Ascending aorta (tissue), 2 donors: ENCODE measurements at regions not wholly inside any gene's neighbourhood (a gene's known extent, or its start where the extent isn't known, plus 50 kb on each side); places are given as distances from the start of the nearest gene placed in this dataset.

Experiments used
- DNase-seq, 2 donors: peaks; one replicate each; pipeline ENCODE4 v3.0.0-alpha.2; 2019; ENCODE audit warnings: low spot score in 2 of 2
- H3K27ac ChIP-seq, 2 donors: fragments of 200-600 bp; sonication (generic); one replicate each; pipeline ENCODE4 v1.5.1; 2016 to 2017; ENCODE audit warnings: mild to moderate bottlenecking in 1 of 2
- H3K27me3 ChIP-seq: fragments of 200-600 bp; sonication (generic); one replicate; pipeline ENCODE4 v1.5.1; 2017
- H3K36me3 ChIP-seq, 2 donors: fragments of 200-600 bp; sonication (generic); one replicate each; pipeline ENCODE4 v1.5.1; 2016
- H3K4me1 ChIP-seq, 2 donors: fragments of 200-600 bp; sonication (generic); one replicate each; pipeline ENCODE4 v1.5.1; 2016 to 2017; ENCODE audit warnings: mild to moderate bottlenecking in 1 of 2
- H3K4me3 ChIP-seq, 2 donors: fragments of 200-600 bp; sonication (generic); one replicate each; pipeline ENCODE4 v1.5.1; 2016 to 2017; ENCODE audit warnings: mild to moderate bottlenecking in 1 of 2
- H3K9me3 ChIP-seq, 2 donors: fragments of 200-600 bp; sonication (generic); one replicate each; pipeline ENCODE4 v1.5.1; 2016
- intact Hi-C: fragments of 100-400 bp; cut with DNase I; formaldehyde crosslinking; loops from one replicate; pipeline ENCODE4 v1.15.1; 2023
- TF ChIP-seq, protein P1 (sequence below), 3 experiments: fragments of 200-600 bp in 2 of 3; fragments of 450-650 bp in 1 of 3; sonication (generic) in 2 of 3; IDR thresholded peaks; one replicate each; pipeline ENCODE4 v1.5.1; 2016 to 2019; ENCODE audit warnings: antibody characterized with exemption in 3 of 3, mild to moderate bottlenecking in 1 of 3, moderate library complexity in 1 of 3

DNA sequence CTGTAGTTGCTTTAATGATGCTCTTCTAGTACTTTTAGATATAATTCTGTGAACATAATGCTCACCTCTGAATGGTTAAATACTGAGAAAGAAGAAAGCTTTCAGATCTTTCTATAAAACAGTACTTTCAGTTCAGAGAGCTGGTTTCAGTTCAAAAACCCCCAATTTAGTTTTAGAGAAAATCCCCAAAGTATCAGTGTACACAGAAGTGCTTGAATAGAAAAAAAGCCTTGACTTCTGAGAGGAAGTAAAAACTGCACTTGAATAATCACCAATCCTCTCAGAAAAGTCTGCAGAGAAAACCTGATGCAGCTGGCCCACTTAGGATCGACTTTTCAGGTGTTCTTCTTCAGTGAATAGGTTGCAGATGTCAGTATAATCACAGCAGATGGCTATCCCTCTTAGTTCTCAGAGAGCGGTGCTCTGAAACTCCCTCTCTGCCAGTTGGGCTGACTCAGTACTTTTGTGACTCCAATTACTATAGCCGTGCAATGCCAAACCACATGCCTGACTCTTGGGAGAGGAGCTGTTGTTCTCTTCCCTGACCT is 616.3 kb downstream of the LRFN5 start:
- Histone ChIP-seq H3K4me3 (no peak overlapping the region), H3K9me3 (no peaks in the 10 kb centered on the region), H3K27me3 (no peaks in the 10 kb centered on the region), H3K4me1 (no peaks in the 10 kb centered on the region), H3K27ac (no peak overlapping the region), H3K36me3 (no peaks in the 10 kb centered on the region)
- intact Hi-C loops, result no loop called here
- no peak for DNase-seq
- TF ChIP-seq, protein P1, sequence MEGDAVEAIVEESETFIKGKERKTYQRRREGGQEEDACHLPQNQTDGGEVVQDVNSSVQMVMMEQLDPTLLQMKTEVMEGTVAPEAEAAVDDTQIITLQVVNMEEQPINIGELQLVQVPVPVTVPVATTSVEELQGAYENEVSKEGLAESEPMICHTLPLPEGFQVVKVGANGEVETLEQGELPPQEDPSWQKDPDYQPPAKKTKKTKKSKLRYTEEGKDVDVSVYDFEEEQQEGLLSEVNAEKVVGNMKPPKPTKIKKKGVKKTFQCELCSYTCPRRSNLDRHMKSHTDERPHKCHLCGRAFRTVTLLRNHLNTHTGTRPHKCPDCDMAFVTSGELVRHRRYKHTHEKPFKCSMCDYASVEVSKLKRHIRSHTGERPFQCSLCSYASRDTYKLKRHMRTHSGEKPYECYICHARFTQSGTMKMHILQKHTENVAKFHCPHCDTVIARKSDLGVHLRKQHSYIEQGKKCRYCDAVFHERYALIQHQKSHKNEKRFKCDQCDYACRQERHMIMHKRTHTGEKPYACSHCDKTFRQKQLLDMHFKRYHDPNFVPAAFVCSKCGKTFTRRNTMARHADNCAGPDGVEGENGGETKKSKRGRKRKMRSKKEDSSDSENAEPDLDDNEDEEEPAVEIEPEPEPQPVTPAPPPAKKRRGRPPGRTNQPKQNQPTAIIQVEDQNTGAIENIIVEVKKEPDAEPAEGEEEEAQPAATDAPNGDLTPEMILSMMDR (IDR thresholded peaks at IDR 0.05), result no peak

DNA sequence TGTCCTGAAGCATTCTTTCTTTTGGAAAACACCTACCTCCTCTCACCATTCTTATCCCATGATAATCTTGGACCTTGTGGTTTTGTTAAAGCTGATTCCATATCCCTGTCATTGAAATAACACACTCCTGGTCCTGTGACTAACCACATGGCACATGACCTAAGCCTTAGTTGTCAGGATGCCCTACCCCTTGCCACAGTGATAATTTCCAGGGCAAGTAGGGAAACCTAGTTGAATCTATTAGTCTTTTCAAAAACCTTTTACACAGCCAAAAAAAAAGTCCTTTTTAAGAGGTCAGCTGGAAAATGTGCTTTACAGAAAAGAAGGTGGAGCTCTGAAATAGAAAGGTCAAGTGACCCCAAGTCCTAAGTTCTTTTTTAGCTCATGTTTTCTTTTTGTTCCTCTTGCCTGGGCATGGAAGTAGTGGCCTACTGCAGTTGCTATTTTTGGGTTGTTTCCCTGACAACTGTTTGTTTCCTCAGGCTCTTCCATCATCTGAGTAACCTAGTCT is 608.4 kb downstream of the LRFN5 start:
- no peaks in the 10 kb centered on the region for H3K4me1 ChIP-seq
- DNase-seq, result no peak
- no peaks in the 10 kb centered on the region for H3K9me3 ChIP-seq
- TF ChIP-seq, protein P1 (IDR thresholded peaks at IDR 0.05), result no peak
- no peaks in the 10 kb centered on the region for H3K36me3 ChIP-seq
- no peak overlapping the region for H3K4me3 ChIP-seq
- no peak overlapping the region for H3K27ac ChIP-seq
- H3K27me3 ChIP-seq, result no peaks in the 10 kb centered on the region
- intact Hi-C loops, result no loop called here

DNA sequence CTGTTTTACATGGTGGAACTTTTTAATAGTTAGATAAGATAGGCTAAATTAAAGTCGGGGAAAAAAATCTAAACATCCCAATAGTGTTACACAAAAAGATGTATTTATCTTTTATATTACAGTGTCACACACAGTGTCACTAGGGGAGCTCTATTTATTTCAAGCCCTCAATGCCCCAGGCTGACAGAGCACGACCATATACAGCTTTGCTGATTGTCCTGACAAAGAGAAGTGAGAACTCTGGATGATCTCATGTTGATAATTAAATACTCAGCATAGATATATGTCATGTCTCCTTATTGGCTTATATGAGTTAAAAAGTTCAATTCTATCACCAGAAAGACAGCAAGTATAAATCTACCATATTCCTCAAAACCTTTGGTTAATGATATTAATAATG is 594.3 kb downstream of the LRFN5 start:
- Histone ChIP-seq H3K4me3 (no peak overlapping the region), H3K4me1 (no peaks in the 10 kb centered on the region), H3K36me3 (no peaks in the 10 kb centered on the region), H3K9me3 (no peaks in the 10 kb centered on the region), H3K27ac (no peak overlapping the region), H3K27me3 (no peaks in the 10 kb centered on the region)
- no peak for DNase-seq
- intact Hi-C loops, result no loop called here
- TF ChIP-seq, protein P1 (IDR thresholded peaks at IDR 0.05), result no peak

DNA sequence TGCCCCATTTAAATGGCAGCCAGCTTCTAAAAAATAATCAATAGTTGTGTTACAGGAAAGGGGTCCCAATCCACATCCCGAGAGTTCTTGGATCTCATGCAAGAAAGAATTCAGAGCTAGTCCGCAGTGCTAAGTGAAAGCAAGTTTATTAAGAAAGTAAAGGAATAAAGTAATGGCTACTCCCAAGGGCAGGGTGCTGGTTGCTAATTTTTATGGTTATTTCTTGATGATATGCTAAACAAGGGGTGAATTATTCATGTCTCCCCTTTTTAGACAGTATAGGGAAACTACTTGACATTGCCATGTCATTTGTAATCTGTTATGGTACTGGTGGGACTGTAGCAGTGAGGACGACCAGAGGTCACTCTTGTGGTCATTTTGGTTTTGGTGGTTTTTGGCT is 591.3 kb downstream of the LRFN5 start:
- intact Hi-C loops, result no loop called here
- TF ChIP-seq, protein P1 (IDR thresholded peaks at IDR 0.05), result no peak
- Histone ChIP-seq H3K4me1 (no peaks in the 10 kb centered on the region), H3K36me3 (no peaks in the 10 kb centered on the region), H3K27me3 (no peaks in the 10 kb centered on the region), H3K4me3 (no peak overlapping the region), H3K27ac (no peak overlapping the region), H3K9me3 (no peaks in the 10 kb centered on the region)
- no peak for DNase-seq

DNA sequence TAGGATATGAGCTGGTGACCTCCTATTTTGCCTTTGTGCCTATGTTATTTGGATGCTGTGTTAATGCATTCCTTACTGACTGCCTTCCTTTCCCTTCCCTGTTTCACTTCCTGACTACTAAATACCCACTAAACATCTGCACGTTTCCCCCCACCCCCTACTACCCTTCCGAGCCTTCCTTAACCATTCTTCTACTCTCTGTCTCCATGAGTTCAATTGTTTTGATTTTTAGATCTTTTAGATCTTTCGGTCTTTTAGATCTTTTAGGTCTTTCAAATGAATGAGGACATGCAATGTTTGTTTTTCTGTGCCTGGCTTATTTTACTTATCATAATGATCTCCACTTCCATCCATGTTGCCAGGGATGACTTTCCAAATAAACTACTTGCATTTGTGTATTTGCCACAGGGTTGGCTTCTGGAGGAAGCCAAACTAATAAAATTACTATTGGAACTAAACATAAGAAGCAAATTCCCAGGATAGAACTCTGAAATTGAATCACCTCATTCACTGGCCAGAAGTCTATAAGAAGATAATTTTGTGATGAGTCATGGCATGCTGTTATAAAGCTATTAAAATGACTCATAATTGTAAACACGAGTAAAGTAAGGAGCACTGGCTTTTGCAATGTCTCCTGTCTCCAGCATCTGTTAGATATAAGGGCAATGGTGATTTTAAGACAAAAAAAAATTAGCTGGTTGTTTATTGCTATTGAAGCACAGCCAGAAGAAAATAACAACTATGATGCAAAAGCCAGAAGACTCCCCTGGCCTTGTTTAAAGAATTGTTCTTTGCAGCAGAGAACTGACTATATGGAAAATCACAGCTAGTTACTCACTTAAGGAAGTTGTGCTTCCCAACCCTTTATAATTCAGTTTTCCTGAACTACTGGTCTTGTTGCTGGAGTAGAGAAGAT is 586.3 kb downstream of the LRFN5 start:
- Histone ChIP-seq H3K36me3 (no peaks in the 10 kb centered on the region), H3K27ac (no peak overlapping the region), H3K4me1 (no peaks in the 10 kb centered on the region), H3K27me3 (no peaks in the 10 kb centered on the region), H3K4me3 (no peak overlapping the region), H3K9me3 (no peaks in the 10 kb centered on the region)
- no peak for DNase-seq
- intact Hi-C loops, result no loop called here
- TF ChIP-seq, protein P1 (IDR thresholded peaks at IDR 0.05), result no peak
